ENCODE measurements at regions not wholly inside any gene's neighbourhood (a gene's known extent, or its start where the extent isn't known, plus 50 kb on each side); places are given as distances from the start of the nearest gene placed in this dataset.

- 45 to 75% methylated on average over 2 of the region's 2 CpGs for WGBS, 2 donors (ENCODE audit: low coverage in 1 of 2)
- Histone ChIP-seq H3K9me3 (no peaks in the 10 kb centered on the region), H3K4me1 (no peaks in the 10 kb centered on the region), H3K36me3 (no peaks in the 10 kb centered on the region), H3K27ac (no peak overlapping the region), H3K4me3 (no peak overlapping the region), H3K27me3 (no peaks in the 10 kb centered on the region)
- ATAC-seq: no peak
- TF ChIP-seq EP300 (IDR thresholded peaks at IDR 0.05): no peak
- no peak for TF ChIP-seq POLR2AphosphoS5 (IDR thresholded peaks at IDR 0.05)
- no peak for TF ChIP-seq CTCF (IDR thresholded peaks at IDR 0.05)
- no peak for TF ChIP-seq POLR2A (IDR thresholded peaks at IDR 0.05)
Observed at GRCh38 chr5:86865256-86865785, 247.6 kb downstream of the COX7C start.

GRCh38 chr5:86866036-86866435 is 248.3 kb downstream of the COX7C start:
- Histone ChIP-seq H3K27me3 (no peaks in the 10 kb centered on the region), H3K4me1 (no peaks in the 10 kb centered on the region), H3K36me3 (no peaks in the 10 kb centered on the region), H3K27ac (no peak overlapping the region), H3K9me3 (no peaks in the 10 kb centered on the region), H3K4me3 (no peak overlapping the region)
- WGBS, 2 donors (ENCODE audit: low coverage in 1 of 2): 60 to 80% methylated on average over 1 of the region's 1 CpG
- no peak for TF ChIP-seq EP300 (IDR thresholded peaks at IDR 0.05)
- TF ChIP-seq CTCF (IDR thresholded peaks at IDR 0.05): no peak
- TF ChIP-seq POLR2AphosphoS5 (IDR thresholded peaks at IDR 0.05): no peak
- TF ChIP-seq POLR2A (IDR thresholded peaks at IDR 0.05): no peak
- no peak for ATAC-seq

DNA sequence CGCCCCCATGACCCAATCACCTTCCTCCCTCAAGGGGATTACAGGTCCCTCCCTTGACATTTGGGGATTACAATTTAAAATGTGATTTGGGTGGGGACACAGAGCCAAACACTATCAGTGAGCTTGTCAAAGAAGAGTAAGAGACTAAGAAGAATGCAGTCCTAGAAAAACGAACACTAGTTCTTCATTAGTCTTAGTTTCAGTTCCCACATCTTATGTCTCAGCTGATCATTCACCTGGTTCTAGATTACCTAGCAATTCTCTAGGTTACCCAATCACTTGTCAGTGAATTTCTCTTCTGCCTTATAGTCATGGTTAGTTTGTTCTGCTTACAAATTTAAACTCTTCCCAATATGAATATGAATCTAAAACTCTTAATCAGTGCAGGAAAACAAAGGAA is 251.5 kb downstream of the COX7C start:
- WGBS, 2 donors (ENCODE audit: low coverage in 1 of 2): 53 to 64% methylated on average over 2 of the region's 2 CpGs
- no peaks in the 10 kb centered on the region for H3K4me1 ChIP-seq
- H3K4me3 ChIP-seq: no peak overlapping the region
- TF ChIP-seq CTCF (IDR thresholded peaks at IDR 0.05) (no peak), EP300 (IDR thresholded peaks at IDR 0.05) (no peak), POLR2AphosphoS5 (IDR thresholded peaks at IDR 0.05) (no peak), POLR2A (IDR thresholded peaks at IDR 0.05) (no peak)
- no peaks in the 10 kb centered on the region for H3K27me3 ChIP-seq
- ATAC-seq: no peak
- H3K36me3 ChIP-seq: no peaks in the 10 kb centered on the region
- no peak overlapping the region for H3K27ac ChIP-seq
- no peaks in the 10 kb centered on the region for H3K9me3 ChIP-seq

GRCh38 chr5:86875539-86875938 is 257.8 kb downstream of the COX7C start:
- WGBS, 2 donors (ENCODE audit: low coverage in 1 of 2): 76 to 100% methylated on average over 2 of the region's 2 CpGs
- no peaks in the 10 kb centered on the region for H3K27me3 ChIP-seq
- H3K9me3 ChIP-seq: no peaks in the 10 kb centered on the region
- ATAC-seq: no peak
- no peaks in the 10 kb centered on the region for H3K4me1 ChIP-seq
- no peaks in the 10 kb centered on the region for H3K36me3 ChIP-seq
- H3K4me3 ChIP-seq: no peak overlapping the region
- TF ChIP-seq CTCF (IDR thresholded peaks at IDR 0.05) (no peak), POLR2AphosphoS5 (IDR thresholded peaks at IDR 0.05) (no peak), EP300 (IDR thresholded peaks at IDR 0.05) (no peak), POLR2A (IDR thresholded peaks at IDR 0.05) (no peak)
- no peak overlapping the region for H3K27ac ChIP-seq

DNA sequence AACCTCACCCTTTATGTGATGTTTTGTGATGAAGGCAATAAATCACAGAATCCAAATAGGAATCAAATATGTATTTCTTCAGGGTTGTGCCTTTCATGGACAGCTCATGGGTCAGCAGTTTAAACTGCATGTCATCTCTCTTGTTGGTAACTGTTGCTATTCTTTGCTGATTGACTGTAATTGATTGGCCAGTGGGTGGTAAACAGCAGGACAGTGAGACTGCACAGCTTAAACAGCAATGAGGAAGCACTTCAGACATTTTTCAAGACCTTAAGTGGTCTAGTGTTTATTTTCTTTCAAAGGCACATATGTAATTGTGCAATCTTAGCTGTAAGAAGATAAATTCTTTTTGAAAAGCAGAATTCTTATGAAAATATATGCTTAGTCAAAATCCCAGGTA is 260.5 kb downstream of the COX7C start:
- Histone ChIP-seq H3K36me3 (no peaks in the 10 kb centered on the region), H3K4me3 (no peak overlapping the region), H3K27ac (no peak overlapping the region), H3K27me3 (no peaks in the 10 kb centered on the region), H3K4me1 (no peaks in the 10 kb centered on the region), H3K9me3 (no peaks in the 10 kb centered on the region)
- TF ChIP-seq POLR2AphosphoS5 (IDR thresholded peaks at IDR 0.05) (no peak), CTCF (IDR thresholded peaks at IDR 0.05) (no peak), EP300 (IDR thresholded peaks at IDR 0.05) (no peak), POLR2A (IDR thresholded peaks at IDR 0.05) (no peak)
- no peak for ATAC-seq
